Neural cell (in vitro differentiated cells): ENCODE measurements at regions not wholly inside any gene's neighbourhood (a gene's known extent, or its start where the extent isn't known, plus 50 kb on each side); places are given as distances from the start of the nearest gene placed in this dataset.
A peak's percentile ranks its signal among the peaks of the same experiment; 100 is the strongest.
"Not testable (repeated sequence)": the region's sequence is repeated elsewhere in the genome, so short reads cannot be mapped to it uniquely, and the experiment has no call there.

Source experiments
- H2AFZ ChIP-seq: fragments of 200-600, 300-800 bp; sonication (generic), shearing (Covaris generic); 2 replicates; pipeline ENCODE4 v1.6.0; 2014; ENCODE audit warnings: low read depth, mild to moderate bottlenecking, antibody characterized with exemption, low read length, moderate library complexity
- H3F3A ChIP-seq: fragments of 200-600 bp; shearing (Covaris generic); 2 replicates; pipeline ENCODE4 v1.6.1; 2016; ENCODE audit warnings: mild to moderate bottlenecking, moderate library complexity, mixed read lengths, antibody characterized with exemption, low read length; ENCODE audit not compliant: insufficient read depth, poor library complexity, severe bottlenecking
- H3K27ac ChIP-seq: fragments of 200-600, 300-800 bp; sonication (generic), shearing (Covaris generic); 2 replicates; pipeline ENCODE4 v1.5.1; 2014; ENCODE audit warnings: mild to moderate bottlenecking, low read length, moderate library complexity
- H3K27me3 ChIP-seq: fragments of 300-800, 200-600 bp; sonication (generic), shearing (Covaris generic); 2 replicates; pipeline ENCODE4 v1.6.0; 2014; ENCODE audit warnings: mild to moderate bottlenecking, low read depth, low read length, moderate library complexity; ENCODE audit not compliant: insufficient read depth
- H3K36me3 ChIP-seq: fragments of 300-800, 200-600 bp; sonication (generic), shearing (Covaris generic); 2 replicates; pipeline ENCODE4 v1.5.1; 2014; ENCODE audit warnings: mild to moderate bottlenecking, antibody characterized with exemption, low read length, moderate library complexity; ENCODE audit not compliant: insufficient read depth
- H3K4me2 ChIP-seq: fragments of 300-800, 200-600 bp; sonication (generic), shearing (Covaris generic); 2 replicates; pipeline ENCODE4 v1.6.0; 2014; ENCODE audit warnings: mild to moderate bottlenecking, low read length
- H3K4me3 ChIP-seq: fragments of 300-800, 200-600 bp; sonication (generic), shearing (Covaris generic); 2 replicates; pipeline ENCODE4 v1.5.1; 2014; ENCODE audit warnings: mild to moderate bottlenecking, low read length, moderate library complexity
- H3K79me2 ChIP-seq: fragments of 200-600 bp; shearing (Covaris generic); replicated peaks from 2 replicates; pipeline ENCODE4 v1.6.0; 2014; ENCODE audit warnings: mild to moderate bottlenecking, low read length, moderate library complexity; ENCODE audit not compliant: insufficient read depth
- H3K9ac ChIP-seq: fragments of 300-800, 200-600 bp; sonication (generic), shearing (Covaris generic); 2 replicates; pipeline ENCODE4 v1.6.1; 2016; ENCODE audit warnings: mild to moderate bottlenecking, low read length, mixed read lengths
- H3K9me2 ChIP-seq: fragments of 200-600 bp; shearing (Covaris generic); 2 replicates; pipeline ENCODE4 v1.6.1; 2016; ENCODE audit warnings: mild to moderate bottlenecking, low read length, mixed read lengths; ENCODE audit not compliant: insufficient read depth
- H3K9me3 ChIP-seq: fragments of 200-600, 300-800 bp; sonication (generic), shearing (Covaris generic); 2 replicates; pipeline ENCODE4 v1.6.1; 2016; ENCODE audit warnings: mild to moderate bottlenecking, mixed run types, low read length, moderate library complexity, mixed read lengths
- H4K20me1 ChIP-seq: fragments of 200-600 bp; shearing (Covaris generic); 2 replicates; pipeline ENCODE4 v1.6.1; 2016; ENCODE audit warnings: mild to moderate bottlenecking, mixed run types; ENCODE audit not compliant: insufficient read depth
- CTCF ChIP-seq: fragments of 450-650 bp; IDR thresholded peaks from 2 replicates; pipeline ENCODE4 v1.5.1; 2014; ENCODE audit warnings: antibody characterized with exemption, mild to moderate bottlenecking, moderate library complexity; ENCODE audit not compliant: poor library complexity, severe bottlenecking
- EP300 ChIP-seq: fragments of 450-650 bp; conservative IDR thresholded peaks from 2 replicates; pipeline ENCODE4 v1.6.1; 2014; ENCODE audit warnings: antibody characterized with exemption, mild to moderate bottlenecking, moderate library complexity; ENCODE audit not compliant: poor library complexity, severe bottlenecking
- EZH2 ChIP-seq: fragments of 200-600, 300-800 bp; shearing (Covaris generic), sonication (generic); IDR thresholded peaks from 2 replicates; pipeline ENCODE4 v1.6.1; 2014; ENCODE audit warnings: antibody characterized with exemption, low read length, borderline replicate concordance, mild to moderate bottlenecking; ENCODE audit not compliant: insufficient read depth, poor library complexity, severe bottlenecking
- MXI1 ChIP-seq: fragments of 450-650 bp; conservative IDR thresholded peaks from 2 replicates; pipeline ENCODE4 v1.6.1; 2014; ENCODE audit warnings: antibody characterized with exemption, mild to moderate bottlenecking; ENCODE audit not compliant: poor library complexity, severe bottlenecking
- POLR2AphosphoS5 ChIP-seq: IDR thresholded peaks from 2 replicates; pipeline ENCODE4 v1.6.1; 2012
- RAD21 ChIP-seq: fragments of 450-650 bp; conservative IDR thresholded peaks from 2 replicates; pipeline ENCODE4 v1.6.1; 2014; ENCODE audit warnings: antibody characterized with exemption, mild to moderate bottlenecking, moderate library complexity
- REST ChIP-seq: IDR thresholded peaks from 2 replicates; pipeline ENCODE4 v1.6.1; 2012; ENCODE audit warnings: borderline replicate concordance
- SMC3 ChIP-seq: fragments of 450-650 bp; conservative IDR thresholded peaks from 2 replicates; pipeline ENCODE4 v1.6.1; 2014; ENCODE audit warnings: antibody characterized with exemption, mild to moderate bottlenecking, moderate library complexity; ENCODE audit not compliant: poor library complexity
- TAF1 ChIP-seq: IDR thresholded peaks from 2 replicates; pipeline ENCODE4 v1.6.1; 2012; ENCODE audit warnings: low read depth

- Histone ChIP-seq H3K9ac (no peak overlapping the region), H3K79me2 (no peaks in the 10 kb centered on the region), H4K20me1 (no peaks in the 10 kb centered on the region), H2AFZ (no peak overlapping the region), H3K27ac (no peak overlapping the region), H3K4me3 (no peak overlapping the region), H3K36me3 (no peaks in the 10 kb centered on the region), H3F3A (no peaks in the 10 kb centered on the region), H3K9me2 (no peaks in the 10 kb centered on the region), H3K9me3 (no peaks in the 10 kb centered on the region), H3K27me3 (no peaks in the 10 kb centered on the region), H3K4me2 (no peak overlapping the region)
- TF ChIP-seq EP300 (no peak), MXI1 (no peak), SMC3 (no peak), CTCF (no peak), POLR2AphosphoS5 (no peak), RAD21 (no peak), TAF1 (no peak), EZH2 (no peak), REST (no peak)
These were observed 97.7 kb upstream of the MEGF10 start for GRCh38 chr5:127192836-127193338.

- no peak overlapping the region for H3K27ac ChIP-seq
- TF ChIP-seq POLR2AphosphoS5, result peak; percentile 43
- TF ChIP-seq TAF1, result no peak
- TF ChIP-seq EP300, result peak; percentile 90
- TF ChIP-seq CTCF, result no peak
- H2AFZ ChIP-seq, result no peak overlapping the region
- H4K20me1 ChIP-seq, result no peaks in the 10 kb centered on the region
- H3F3A ChIP-seq, result no peaks in the 10 kb centered on the region
- no peak overlapping the region for H3K4me2 ChIP-seq
- no peaks in the 10 kb centered on the region for H3K27me3 ChIP-seq
- no peaks in the 10 kb centered on the region for H3K79me2 ChIP-seq
- no peak overlapping the region for H3K4me3 ChIP-seq
- H3K9ac ChIP-seq, result no peak overlapping the region
- no peaks in the 10 kb centered on the region for H3K9me2 ChIP-seq
- H3K9me3 ChIP-seq, result no peaks in the 10 kb centered on the region
- no peaks in the 10 kb centered on the region for H3K36me3 ChIP-seq
These were observed 94.6 kb upstream of the MEGF10 start for GRCh38 chr5:127196042-127196441.

GRCh38 chr5:127197402-127198167 lies 93.0 kb upstream of the MEGF10 start:
- H3K27ac ChIP-seq, H3K27me3 ChIP-seq, H3K9me3 ChIP-seq, H3K9ac ChIP-seq, H4K20me1 ChIP-seq, H3K79me2 ChIP-seq, H3K9me2 ChIP-seq, H2AFZ ChIP-seq, H3F3A ChIP-seq, H3K36me3 ChIP-seq, H3K4me2 ChIP-seq, H3K4me3 ChIP-seq: not testable (repeated sequence)

- H3K9me2 ChIP-seq, H2AFZ ChIP-seq, H3K9me3 ChIP-seq, H3F3A ChIP-seq, H4K20me1 ChIP-seq, H3K27me3 ChIP-seq, H3K4me3 ChIP-seq, H3K79me2 ChIP-seq, H3K36me3 ChIP-seq, H3K4me2 ChIP-seq, H3K9ac ChIP-seq, H3K27ac ChIP-seq: not testable (repeated sequence)
These were observed 87.9 kb upstream of the MEGF10 start for GRCh38 chr5:127202738-127203137.
